ENCODE measurements at regions not wholly inside any gene's neighbourhood (a gene's known extent, or its start where the extent isn't known, plus 50 kb on each side); places are given as distances from the start of the nearest gene placed in this dataset.
"Not testable (repeated sequence)": the region's sequence is repeated elsewhere in the genome, so short reads cannot be mapped to it uniquely, and the experiment has no call there.

GRCh38 chr3:75129101-75129500 lies 514.6 kb upstream of the CNTN3 start:
- no peak for DNase-seq

- no peak for DNase-seq
Observed at GRCh38 chr3:75136100-75136897, 521.8 kb upstream of the CNTN3 start.

DNA sequence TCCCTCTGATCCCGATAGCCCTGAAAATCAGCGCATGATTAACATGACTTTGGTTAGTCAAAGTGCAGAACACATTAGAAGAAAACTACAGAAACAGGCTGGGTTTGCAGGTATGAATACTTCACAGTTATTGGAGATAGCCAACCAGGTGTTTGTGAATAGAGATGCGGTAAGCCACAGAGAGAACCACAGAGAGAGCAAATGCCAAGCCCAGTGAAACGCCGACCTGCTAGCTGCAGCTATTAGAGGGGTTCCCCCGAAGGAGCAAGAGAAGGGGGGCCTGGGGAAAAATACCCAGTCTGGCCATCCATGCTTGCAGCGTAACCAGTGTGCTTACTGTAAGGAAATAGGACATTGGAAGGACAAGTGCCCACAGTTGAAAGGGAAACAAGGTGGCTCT lies 523.9 kb upstream of the CNTN3 start:
- no peak for DNase-seq

GRCh38 chr3:75140904-75141615 lies 523.1 kb upstream of the FRG2C start:
- DNase-seq: no peak

GRCh38 chr3:75144406-75144805 lies 519.7 kb upstream of the FRG2C start:
- no peak for DNase-seq

DNA sequence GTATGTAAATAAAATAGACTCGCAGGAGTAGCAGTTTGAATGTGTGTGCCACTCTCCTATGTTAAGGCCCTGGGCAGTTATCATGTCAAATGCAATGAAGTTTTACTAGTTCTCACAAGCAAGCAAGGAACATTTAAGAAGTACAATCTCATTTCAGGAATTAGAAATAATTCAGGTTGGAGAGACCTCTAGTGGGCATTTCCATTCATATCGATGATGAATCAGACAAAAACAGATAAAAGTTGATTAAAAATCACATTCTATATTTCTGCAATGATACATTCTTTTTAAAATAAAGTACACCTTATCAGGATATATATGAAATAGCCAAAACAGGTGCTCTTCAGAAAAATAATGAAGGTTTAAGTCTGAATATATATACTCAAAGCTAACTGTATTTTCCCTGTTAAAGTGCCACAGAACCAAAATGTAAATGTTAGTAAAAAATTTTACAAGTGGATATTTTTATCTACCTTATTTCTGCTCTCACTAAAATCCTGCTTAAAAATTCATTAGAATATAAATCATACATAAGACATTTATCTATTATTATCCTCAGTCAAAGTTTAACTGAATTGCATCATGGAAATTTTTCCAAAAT lies 492.4 kb upstream of the FRG2C start:
- no peak for DNase-seq

DNA sequence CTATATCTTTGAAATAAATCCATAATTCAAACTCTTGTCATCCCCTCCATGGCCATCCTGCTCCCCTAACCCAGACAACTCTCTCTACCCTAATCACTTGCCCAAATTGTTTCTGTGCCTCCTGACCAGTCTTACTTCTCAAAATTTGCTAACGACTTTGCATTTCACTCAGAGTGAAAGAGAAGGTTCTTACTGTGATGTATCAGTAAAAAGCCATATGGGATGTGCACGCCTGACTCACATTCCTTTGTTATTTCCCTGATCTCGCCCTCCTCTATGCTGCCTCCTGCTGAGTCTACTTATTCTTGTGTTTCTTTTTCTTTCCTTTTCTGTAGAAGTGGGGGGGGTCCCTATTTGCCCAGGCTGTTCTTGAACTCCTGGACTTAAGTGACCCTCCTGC lies 487.2 kb upstream of the FRG2C start:
- no peak for DNase-seq

DNA sequence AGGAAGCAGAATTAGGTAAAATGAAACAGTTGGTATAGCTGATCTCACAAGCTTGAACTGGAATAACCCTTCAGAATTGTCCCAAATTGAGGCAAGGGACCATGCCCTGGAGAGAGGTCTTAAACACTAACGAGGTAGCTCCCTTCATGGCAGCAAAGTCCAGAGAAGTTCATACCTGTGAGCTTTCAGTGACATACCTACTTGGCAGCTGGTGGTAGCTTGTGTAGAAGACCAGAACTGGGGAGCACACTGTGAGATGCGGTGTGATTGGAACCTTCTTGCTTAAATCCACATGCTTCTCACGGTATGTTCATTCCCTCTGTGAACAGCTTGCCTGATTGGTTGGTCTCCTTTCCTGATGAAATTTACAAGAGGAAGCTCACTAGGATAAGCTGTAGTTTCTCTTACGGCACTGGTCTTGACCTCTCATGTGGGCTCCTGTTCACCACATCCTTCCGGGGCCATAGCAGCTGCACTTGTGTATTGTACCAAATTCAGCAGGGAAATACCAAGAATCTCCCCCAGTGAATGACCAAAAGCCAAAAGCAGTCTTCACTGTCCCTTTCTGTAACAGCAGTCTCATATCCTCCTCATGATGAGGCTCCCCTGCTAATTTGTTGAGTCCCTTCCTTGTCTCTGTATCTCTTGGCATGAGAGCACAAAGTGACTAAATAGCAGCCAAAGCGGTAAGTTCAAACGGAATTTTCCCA lies 483.7 kb upstream of the FRG2C start:
- no peak for DNase-seq

DNA sequence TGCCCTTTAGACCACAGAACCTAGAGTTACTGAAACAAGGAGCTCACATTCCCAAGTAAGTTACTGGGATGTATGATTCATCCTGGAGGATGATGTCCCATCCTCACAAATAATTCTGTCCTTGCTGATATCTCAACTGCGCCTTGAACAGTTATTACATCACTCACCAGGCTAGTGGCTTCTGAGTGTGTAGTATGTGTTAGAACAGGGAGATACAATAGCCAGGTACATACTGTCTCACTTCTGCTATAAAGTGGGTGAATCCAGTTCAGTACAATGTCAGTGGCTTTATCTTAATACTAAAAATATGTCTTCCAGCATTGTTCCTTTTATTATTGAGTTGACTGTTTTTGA lies 483.2 kb upstream of the FRG2C start:
- no peak for DNase-seq

- DNase-seq: no peak
Observed at GRCh38 chr3:75188962-75189361, 475.2 kb upstream of the FRG2C start.

DNA sequence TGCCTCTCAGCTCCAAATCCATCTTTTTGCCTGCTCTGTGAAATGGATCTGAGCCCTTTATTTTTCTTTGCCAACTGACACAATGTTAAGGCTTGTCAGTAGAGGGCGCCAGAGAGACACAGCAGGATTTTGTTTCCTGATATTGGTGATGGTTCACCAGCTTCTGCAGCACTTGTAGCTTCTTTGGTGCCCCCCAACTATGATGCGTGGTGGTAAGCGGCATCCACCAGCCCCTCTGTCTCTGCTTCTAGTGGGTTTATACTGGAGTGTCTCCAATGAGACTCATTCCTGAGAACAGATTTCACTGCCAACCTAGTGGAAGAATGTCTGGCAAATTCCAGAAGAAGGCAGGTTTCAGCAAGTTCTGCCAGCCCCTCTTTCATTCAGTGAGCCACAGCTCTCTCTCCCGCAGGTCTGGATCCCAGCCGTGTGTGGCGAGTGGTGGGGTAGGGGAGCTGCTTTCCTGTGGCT lies 471.9 kb upstream of the FRG2C start:
- DNase-seq: peak; percentile 53

DNA sequence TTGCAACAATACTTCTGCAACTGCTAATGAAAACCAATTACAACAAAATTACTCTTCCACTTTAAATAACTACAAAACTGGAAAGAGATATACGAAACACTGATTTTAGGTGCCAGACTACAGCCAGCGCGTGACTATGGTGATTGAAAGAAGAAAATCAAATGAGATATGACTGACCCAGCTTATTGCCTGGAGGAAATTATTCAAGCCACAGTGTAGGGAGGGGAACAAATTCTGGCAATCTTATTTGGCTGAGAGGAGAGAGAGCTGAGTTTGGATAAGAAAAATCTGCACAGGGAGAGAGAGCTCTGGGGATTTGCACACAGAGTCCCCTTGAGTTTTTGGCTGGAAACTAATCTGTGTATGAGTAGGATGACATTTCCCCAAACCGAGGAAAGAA lies 470.3 kb upstream of the FRG2C start:
- no peak for DNase-seq

- not testable (repeated sequence) for DNase-seq
Observed at GRCh38 chr3:75214332-75214731, 449.8 kb upstream of the FRG2C start.

DNA sequence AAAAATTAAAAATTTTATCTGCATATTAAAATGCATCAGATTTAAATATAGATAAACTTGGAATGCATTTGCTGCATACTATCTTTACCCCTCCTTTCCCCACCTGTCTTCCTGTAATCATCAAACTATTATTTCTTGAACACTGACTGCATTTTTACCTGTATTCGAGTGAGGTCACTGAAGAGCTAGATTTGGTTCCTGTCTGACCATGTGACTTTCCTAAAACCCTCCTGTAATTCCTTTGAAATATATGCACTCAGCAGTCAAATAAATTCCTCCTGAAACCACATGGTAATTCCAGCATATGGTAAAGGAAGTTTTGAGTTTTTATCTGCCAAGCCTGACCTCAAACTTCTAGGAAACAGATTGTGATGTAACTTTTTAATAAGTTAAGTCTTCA lies 445.6 kb upstream of the FRG2C start:
- DNase-seq: no peak

DNA sequence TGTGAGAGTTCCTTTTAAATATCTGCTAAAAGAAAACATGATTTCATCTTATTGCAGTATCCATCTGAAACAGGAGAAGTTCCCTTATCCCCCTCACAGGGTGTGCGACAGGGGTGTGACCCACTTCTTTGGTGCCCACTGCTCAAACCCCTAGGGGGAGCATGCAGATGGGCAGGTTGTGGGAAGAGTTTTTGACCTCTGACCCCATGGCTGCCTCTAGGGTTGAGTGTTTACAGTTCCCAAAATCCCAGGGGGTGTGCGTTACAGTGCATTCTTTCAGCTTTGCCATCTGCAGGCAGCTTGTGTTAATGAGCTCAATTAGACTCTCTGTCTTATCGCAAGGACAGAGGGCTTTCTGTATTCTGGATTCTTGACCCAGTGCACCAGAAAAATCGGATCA lies 443.2 kb upstream of the FRG2C start:
- no peak for DNase-seq

- DNase-seq: no peak
Observed at GRCh38 chr3:75224412-75224811, 439.7 kb upstream of the FRG2C start.

GRCh38 chr3:75232216-75232615 lies 431.9 kb upstream of the FRG2C start:
- DNase-seq: no peak

GRCh38 chr3:75235631-75236030 lies 428.5 kb upstream of the FRG2C start:
- no peak for DNase-seq

DNA sequence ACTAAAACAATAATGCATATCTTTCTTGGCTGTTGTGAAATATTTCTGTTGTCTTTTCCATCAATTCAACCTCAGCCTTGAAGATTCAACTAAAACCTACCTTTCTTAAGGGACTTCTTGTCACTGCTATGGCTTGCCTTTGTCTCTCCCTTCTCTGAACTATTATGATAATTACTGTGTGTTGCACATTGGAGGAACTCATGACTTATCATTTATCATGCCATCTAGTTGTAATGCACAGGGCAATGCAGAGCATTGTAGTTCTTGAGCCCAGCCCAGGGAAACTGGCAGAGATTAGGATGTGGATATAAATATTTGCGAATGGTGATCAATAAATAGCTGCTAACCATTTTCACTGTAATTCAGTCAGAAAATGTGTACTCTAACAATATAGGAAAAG lies 427.1 kb upstream of the FRG2C start:
- DNase-seq: no peak

- DNase-seq: no peak
Observed at GRCh38 chr3:75237477-75237876, 426.7 kb upstream of the FRG2C start.

GRCh38 chr3:75241226-75241962 lies 422.7 kb upstream of the FRG2C start:
- not testable (repeated sequence) for DNase-seq

DNA sequence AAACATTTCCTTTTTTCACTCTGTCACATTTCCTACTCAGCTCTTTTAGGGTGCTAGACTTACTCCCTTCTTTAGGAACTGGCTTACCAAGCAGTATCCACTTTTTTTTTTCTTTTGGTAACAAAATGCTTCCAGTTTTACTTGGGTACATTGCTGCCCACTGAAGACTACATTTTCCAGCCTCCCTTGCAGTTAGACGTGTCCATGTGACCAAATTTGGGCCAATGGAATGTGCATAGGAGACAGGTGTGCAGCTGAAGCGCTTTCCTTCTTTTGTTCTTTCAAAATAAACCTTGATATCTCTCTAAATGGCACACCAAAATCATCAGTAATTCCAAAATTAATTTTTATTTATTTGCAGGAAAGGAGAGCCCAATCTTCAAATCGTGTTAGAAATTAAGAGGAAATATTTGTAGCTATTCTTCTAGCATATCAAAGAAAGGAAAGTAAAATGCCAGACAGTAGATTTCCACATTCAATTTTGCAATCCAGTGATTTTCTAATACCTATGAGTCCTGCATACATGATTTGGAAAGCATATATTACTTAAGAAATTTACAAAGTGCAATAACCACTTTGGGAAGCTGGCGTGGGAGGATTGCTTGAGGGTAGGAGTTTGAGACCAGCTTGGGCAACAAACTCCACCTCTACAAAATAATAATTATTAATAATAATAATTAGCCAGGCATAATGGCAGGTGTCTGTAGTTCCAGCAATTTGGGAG lies 422.0 kb upstream of the FRG2C start:
- DNase-seq: no peak

Measured in activated CD4-positive, alpha-beta T cell treated with anti-CD3 and anti-CD28 coated beads, Interleukin-10, Interleukin-2, amounts not matched to agents 100 ng/mL and 50 ng/mL, durations not matched to agents 16 hours and 8 hours (primary cell).